WTC11 (cell line): ENCODE measurements at regions not wholly inside any gene's neighbourhood (a gene's known extent, or its start where the extent isn't known, plus 50 kb on each side); places are given as distances from the start of the nearest gene placed in this dataset.

ENCODE experiments used
- ATAC-seq: fragments of 200-7000 bp; cut with Tn5 transposase; 2 replicates; pipeline ENCODE4 v1.10.0; 2021; ENCODE audit warnings: mild to moderate bottlenecking, moderate library complexity
- CTCF ChIA-PET: fragments of 300-600 bp; sonication (Branson Sonifier 250); formaldehyde crosslinking; loops from one replicate; lab custom pipeline; 2021; ENCODE audit warnings: antibody characterized with exemption; lab: Charles Lee
- POLR2A ChIA-PET: fragments of 350-600 bp; sonication (Branson Sonifier 250); formaldehyde crosslinking; loops from one replicate; lab custom pipeline; 2021; ENCODE audit warnings: antibody characterized with exemption; lab: Charles Lee
- DNase-seq: peaks from one replicate; pipeline ENCODE4 v3.0.0; 2021; ENCODE audit warnings: low spot score
- H3K27ac Mint-ChIP-seq: 2 replicates; pipeline ENCODE4 v1.8.0; 2021; ENCODE audit warnings: mixed read lengths
- H3K27me3 Mint-ChIP-seq: 2 replicates; pipeline ENCODE4 v1.8.0; 2021; ENCODE audit warnings: low read depth, mild to moderate bottlenecking, moderate library complexity, mixed read lengths
- H3K36me3 Mint-ChIP-seq: 2 replicates; pipeline ENCODE4 v1.8.0; 2021; ENCODE audit warnings: mixed read lengths
- H3K4me1 Mint-ChIP-seq: 2 replicates; pipeline ENCODE4 v1.8.0; 2022; ENCODE audit warnings: mixed read lengths
- H3K4me3 Mint-ChIP-seq: 2 replicates; pipeline ENCODE4 v1.8.0; 2021; ENCODE audit warnings: mild to moderate bottlenecking, moderate library complexity, mixed read lengths
- H3K9me3 Mint-ChIP-seq: 2 replicates; pipeline ENCODE4 v1.8.0; 2021; ENCODE audit warnings: mixed read lengths
- ATF1 ChIP-seq: sonication (generic); formaldehyde crosslinking; IDR thresholded peaks from 2 replicates; pipeline ENCODE4 v1.8.1; 2023; ENCODE audit warnings: mild to moderate bottlenecking, moderate library complexity, missing genetic modification reagents
- ATF2 ChIP-seq: sonication (generic); formaldehyde crosslinking; IDR thresholded peaks from 2 replicates; pipeline ENCODE4 v1.8.1; 2022; ENCODE audit warnings: low read depth, missing genetic modification reagents, borderline replicate concordance
- CDX4 ChIP-seq: fragments of 250-450 bp; sonication (Bioruptor Pico); IDR thresholded peaks from 2 replicates; pipeline ENCODE4 v1.9.0; 2021; ENCODE audit warnings: moderate library complexity, mild to moderate bottlenecking, inconsistent platforms, borderline replicate concordance
- CREM ChIP-seq: sonication (generic); formaldehyde crosslinking; IDR thresholded peaks from 2 replicates; pipeline ENCODE4 v1.8.1; 2022; ENCODE audit warnings: mild to moderate bottlenecking, missing genetic modification reagents, moderate library complexity
- E2F4 ChIP-seq: sonication (generic); formaldehyde crosslinking; IDR thresholded peaks from 2 replicates; pipeline ENCODE4 v1.8.1; 2022; ENCODE audit warnings: low read depth, mild to moderate bottlenecking, moderate library complexity, missing genetic modification reagents, borderline replicate concordance
- E2F5 ChIP-seq: sonication (generic); formaldehyde crosslinking; IDR thresholded peaks from 2 replicates; pipeline ENCODE4 v1.8.1; 2022; ENCODE audit warnings: mild to moderate bottlenecking, moderate library complexity, missing genetic modification reagents
- EMX1 ChIP-seq: fragments of 250-450 bp; sonication (Bioruptor Pico); IDR thresholded peaks from 2 replicates; pipeline ENCODE4 v1.8.0; 2021; ENCODE audit warnings: mild to moderate bottlenecking
- HMGXB4 ChIP-seq: sonication (generic); formaldehyde crosslinking; IDR thresholded peaks from 2 replicates; pipeline ENCODE4 v1.8.1; 2023; ENCODE audit warnings: mild to moderate bottlenecking, moderate library complexity, missing genetic modification reagents
- IRF2 ChIP-seq: sonication (generic); formaldehyde crosslinking; IDR thresholded peaks from 2 replicates; pipeline ENCODE4 v1.8.0; 2022; ENCODE audit warnings: low read depth, missing genetic modification reagents, borderline replicate concordance
- MXD4 ChIP-seq: fragments of 250-450 bp; sonication (Bioruptor Pico); IDR thresholded peaks from 2 replicates; pipeline ENCODE4 v1.8.0; 2021; ENCODE audit warnings: mild to moderate bottlenecking, moderate library complexity, borderline replicate concordance
- NR1H2 ChIP-seq: sonication (generic); formaldehyde crosslinking; IDR thresholded peaks from 2 replicates; pipeline ENCODE4 v1.9.0; 2021; ENCODE audit warnings: mild to moderate bottlenecking, moderate library complexity, missing genetic modification reagents
- NR2C2 ChIP-seq: sonication (generic); formaldehyde crosslinking; IDR thresholded peaks from 2 replicates; pipeline ENCODE4 v1.8.0; 2022; ENCODE audit warnings: mild to moderate bottlenecking, missing genetic modification reagents
- RELA ChIP-seq: sonication (generic); formaldehyde crosslinking; IDR thresholded peaks from 2 replicates; pipeline ENCODE4 v1.8.1; 2022; ENCODE audit warnings: missing genetic modification reagents, mild to moderate bottlenecking, borderline replicate concordance
- ZMAT4 ChIP-seq: fragments of 250-450 bp; sonication (Bioruptor Pico); IDR thresholded peaks from 2 replicates; pipeline ENCODE4 v1.9.0; 2021; ENCODE audit warnings: mild to moderate bottlenecking
- ZNF263 ChIP-seq: sonication (generic); formaldehyde crosslinking; IDR thresholded peaks from 2 replicates; pipeline ENCODE4 v1.8.1; 2022; ENCODE audit warnings: low read depth, mild to moderate bottlenecking, moderate library complexity, missing genetic modification reagents
- ZNF396 ChIP-seq: fragments of 250-450 bp; sonication (Bioruptor Pico); IDR thresholded peaks from 2 replicates; pipeline ENCODE4 v1.8.0; 2021; ENCODE audit warnings: mild to moderate bottlenecking, moderate library complexity, borderline replicate concordance
- ZNF416 ChIP-seq: fragments of 250-450 bp; sonication (Bioruptor Pico); IDR thresholded peaks from 2 replicates; pipeline ENCODE4 v1.9.0; 2021; ENCODE audit warnings: mild to moderate bottlenecking, inconsistent platforms
- ZNF425 ChIP-seq: fragments of 250-450 bp; sonication (Bioruptor Pico); conservative IDR thresholded peaks from 2 replicates; pipeline ENCODE4 v1.9.0; 2021; ENCODE audit warnings: mild to moderate bottlenecking
- ZNF512 ChIP-seq: sonication (generic); formaldehyde crosslinking; IDR thresholded peaks from 2 replicates; pipeline ENCODE4 v1.8.1; 2022; ENCODE audit warnings: missing genetic modification reagents, borderline replicate concordance
- ZNF532 ChIP-seq: fragments of 250-450 bp; sonication (Bioruptor Pico); IDR thresholded peaks from 2 replicates; pipeline ENCODE4 v1.9.0; 2021; ENCODE audit warnings: mild to moderate bottlenecking, borderline replicate concordance

GRCh38 chr3:118805007-118805406, 229.6 kb downstream of the IGSF11 start:
- no peaks in the 10 kb centered on the region; the same call in 1 of the 2 replicates for H3K4me1 Mint-ChIP-seq
- H3K27me3 Mint-ChIP-seq = no peaks in the 10 kb centered on the region
- no peak for ATAC-seq
- ChIA-PET CTCF (interaction anchor here (0.9 to 2.1 kb wide), 2 partner anchors 44 kb away, joined by 3 to 8 read pairs; no protein-coding TSS in a partner anchor), POLR2A (no interaction called here)
- TF ChIP-seq HMGXB4 (CRISPR knock-in tag) (no peak), CREM (no peak), ATF1 (CRISPR knock-in tag) (no peak), NR1H2 (CRISPR knock-in tag) (no peak), ZMAT4 (CRISPR knock-in tag) (no peak), ZNF263 (CRISPR knock-in tag) (no peak), ZNF396 (CRISPR knock-in tag) (no peak), E2F5 (CRISPR knock-in tag) (no peak), E2F4 (CRISPR knock-in tag) (no peak), ZNF512 (CRISPR knock-in tag) (no peak), NR2C2 (CRISPR knock-in tag) (no peak), EMX1 (CRISPR knock-in tag) (no peak), IRF2 (CRISPR knock-in tag) (no peak), MXD4 (no peak), RELA (CRISPR knock-in tag) (no peak), ATF2 (no peak), ZNF416 (no peak), CDX4 (CRISPR knock-in tag) (no peak), ZNF425 (CRISPR knock-in tag) (no peak), ZNF532 (CRISPR knock-in tag) (no peak)
- DNase-seq = no peak
- no peak overlapping the region for H3K27ac Mint-ChIP-seq
- H3K4me3 Mint-ChIP-seq = no peak overlapping the region
- H3K9me3 Mint-ChIP-seq = peaks cover 10% of the 10 kb centered on the region
- H3K36me3 Mint-ChIP-seq = no peaks in the 10 kb centered on the region
